Keratinocyte (primary cell): ENCODE measurements at regions not wholly inside any gene's neighbourhood (a gene's known extent, or its start where the extent isn't known, plus 50 kb on each side); places are given as distances from the start of the nearest gene placed in this dataset.
"Not testable (repeated sequence)": the region's sequence is repeated elsewhere in the genome, so short reads cannot be mapped to it uniquely, and the experiment has no call there.

ENCODE experiments used
- CTCF ChIP-seq, 3 experiments: IDR thresholded peaks in 1 of 3; conservative IDR thresholded peaks in 1 of 3; optimal IDR thresholded peaks in 1 of 3; 2 replicates in 2 of 3; 3 replicates in 1 of 3; pipeline versions ENCODE3 to v1.5.1; 2011; ENCODE audit warnings: low read length in 3 of 3, mild to moderate bottlenecking in 3 of 3, moderate library complexity in 2 of 3, control low read depth in 1 of 3, inconsistent platforms in 1 of 3; ENCODE audit not compliant: insufficient read depth in 2 of 3; ENCODE audit errors: extremely low read depth in 1 of 3
- EZH2 ChIP-seq: IDR thresholded peaks from one replicate; pipeline ENCODE4 v1.6.1; 2012; ENCODE audit warnings: inconsistent platforms, mild to moderate bottlenecking, low read length, moderate library complexity

DNA sequence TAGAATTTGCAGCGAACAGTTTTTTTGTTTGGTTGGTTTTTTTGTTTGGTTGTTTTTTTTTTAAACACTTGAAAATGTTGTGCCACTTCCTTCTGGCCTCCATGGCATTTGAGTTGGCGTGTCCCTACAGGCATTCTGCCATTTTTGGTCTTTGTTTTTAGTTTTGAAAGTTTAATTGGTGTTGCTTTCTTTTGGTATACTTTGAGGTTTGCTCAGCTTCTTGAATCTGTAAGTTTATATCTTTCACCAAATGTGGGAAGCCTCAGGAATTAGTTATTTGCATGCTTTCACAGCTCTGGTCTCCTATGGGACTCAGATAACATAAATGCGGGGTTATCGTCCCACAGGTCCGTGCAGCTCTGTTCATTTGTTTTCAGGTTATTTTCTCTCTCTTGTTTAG is 55.9 kb downstream of the VPREB1 start:
- not testable (repeated sequence) for TF ChIP-seq CTCF (optimal IDR thresholded peaks at IDR 0.05 in 1 of 3, IDR thresholded peaks at IDR 0.05 in 1 of 3, conservative IDR thresholded peaks at IDR 0.05 in 1 of 3; ENCODE audit: extremely low read depth in 1 of 3, insufficient read depth in 2 of 3, low read length in 3 of 3); EZH2
